Activated naive CD8-positive, alpha-beta T cell treated with anti-CD3 and anti-CD28 coated beads, Interleukin-2, amount 50 U/mL, for 16 hours (primary cell): ENCODE measurements at regions not wholly inside any gene's neighbourhood (a gene's known extent, or its start where the extent isn't known, plus 50 kb on each side); places are given as distances from the start of the nearest gene placed in this dataset.

ENCODE experiments used
- DNase-seq: peaks from one replicate; pipeline ENCODE4 v3.0.0-alpha.2; 2020; ENCODE audit warnings: low read depth, low spot score

DNA sequence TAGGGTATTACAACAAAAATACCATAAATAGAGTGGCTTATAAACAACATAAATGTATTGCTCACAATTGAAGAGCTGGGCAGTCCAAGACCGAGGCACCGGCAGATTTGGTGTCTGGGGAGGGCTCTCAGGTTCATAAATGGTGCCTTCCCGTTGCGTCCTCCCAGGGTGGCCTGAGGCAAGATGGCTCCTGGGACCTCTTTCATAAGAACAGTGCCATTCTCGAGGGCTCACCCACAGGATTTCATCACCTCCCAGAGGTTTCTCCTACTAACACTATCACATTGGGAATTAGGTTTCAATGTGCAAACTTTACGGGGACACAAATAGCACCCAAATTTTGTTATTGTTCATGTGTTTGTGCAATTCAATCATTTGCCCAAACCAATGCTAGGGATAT, 793.5 kb upstream of the HS6ST1 start:
- no peak for DNase-seq

DNA sequence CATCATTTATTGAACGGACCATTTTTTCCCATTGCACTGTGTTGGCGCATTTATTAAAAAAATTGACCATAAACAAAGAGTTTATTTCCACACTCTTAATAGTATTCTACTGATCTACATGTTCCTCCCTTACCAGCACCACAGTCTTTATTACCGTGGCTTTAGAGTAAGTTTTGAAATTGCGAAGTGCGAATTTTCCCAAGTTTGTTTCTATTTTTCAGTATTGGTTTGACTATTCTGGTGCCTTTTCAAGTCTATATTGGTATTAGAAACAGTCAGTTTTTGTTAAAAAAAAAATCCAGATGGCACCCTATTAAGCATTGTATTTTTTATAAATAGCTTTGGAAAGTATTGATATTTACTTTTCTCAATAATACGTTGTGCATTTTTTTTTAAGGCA, 795.1 kb upstream of the HS6ST1 start:
- no peak for DNase-seq

DNA sequence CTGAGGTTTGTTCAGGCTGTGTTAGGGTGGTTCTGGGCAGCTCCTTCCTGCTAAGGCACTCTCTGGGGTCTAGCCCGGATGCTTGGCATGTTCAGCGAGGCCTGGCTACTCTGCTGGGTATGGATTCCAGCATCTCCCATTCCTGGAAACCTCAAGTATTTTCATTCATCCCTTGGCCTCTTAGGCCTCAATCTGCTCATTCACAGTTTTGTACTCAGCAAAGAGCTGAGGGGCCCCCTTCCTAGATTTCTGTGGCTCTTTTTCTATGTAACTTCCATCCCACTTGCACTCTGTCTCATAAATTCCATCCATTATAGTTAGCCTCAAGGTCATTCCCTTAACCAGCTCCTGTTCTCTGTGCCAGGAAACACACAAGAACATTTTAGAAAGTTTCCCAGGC, 798.8 kb upstream of the HS6ST1 start:
- DNase-seq, result no peak

DNA sequence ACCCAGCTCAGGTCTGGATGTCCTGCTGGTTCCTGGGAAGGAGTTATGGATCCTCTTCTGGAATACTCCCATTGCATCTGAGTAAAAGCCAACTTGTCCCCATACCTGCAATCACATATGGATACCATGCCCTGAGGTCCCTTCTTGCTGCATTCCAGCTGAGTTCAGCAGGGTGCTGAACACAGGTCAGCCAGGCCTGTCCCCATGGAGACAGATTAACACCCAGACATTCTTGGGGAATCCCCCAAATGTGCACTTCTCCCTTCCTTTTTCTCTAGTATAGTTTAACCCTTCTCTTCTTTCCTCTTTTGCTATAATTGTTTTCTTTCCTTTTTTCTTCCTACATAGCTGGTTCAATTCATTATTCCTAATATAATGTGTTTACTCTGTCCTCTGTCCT, 799.6 kb upstream of the HS6ST1 start:
- no peak for DNase-seq

DNA sequence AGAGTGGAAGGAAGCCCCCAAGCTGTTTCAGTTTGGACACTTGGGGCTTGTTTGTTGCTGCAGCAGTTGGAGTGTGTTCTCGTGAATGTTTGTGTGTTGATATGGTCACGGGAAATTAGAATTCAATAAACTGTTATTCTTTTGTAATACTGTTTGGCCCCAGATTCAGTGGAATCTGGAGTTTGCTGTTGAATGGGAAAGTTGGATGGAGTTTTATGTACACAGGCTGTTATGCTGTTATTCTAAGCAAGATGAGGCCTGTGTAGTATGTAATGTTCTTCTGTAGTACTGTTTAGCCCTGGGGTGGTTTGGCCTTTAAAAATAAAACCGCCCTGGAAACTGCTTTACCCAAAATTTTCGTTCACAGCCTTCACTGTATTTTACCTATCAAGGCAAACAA, 810.4 kb upstream of the HS6ST1 start:
- no peak for DNase-seq

DNA sequence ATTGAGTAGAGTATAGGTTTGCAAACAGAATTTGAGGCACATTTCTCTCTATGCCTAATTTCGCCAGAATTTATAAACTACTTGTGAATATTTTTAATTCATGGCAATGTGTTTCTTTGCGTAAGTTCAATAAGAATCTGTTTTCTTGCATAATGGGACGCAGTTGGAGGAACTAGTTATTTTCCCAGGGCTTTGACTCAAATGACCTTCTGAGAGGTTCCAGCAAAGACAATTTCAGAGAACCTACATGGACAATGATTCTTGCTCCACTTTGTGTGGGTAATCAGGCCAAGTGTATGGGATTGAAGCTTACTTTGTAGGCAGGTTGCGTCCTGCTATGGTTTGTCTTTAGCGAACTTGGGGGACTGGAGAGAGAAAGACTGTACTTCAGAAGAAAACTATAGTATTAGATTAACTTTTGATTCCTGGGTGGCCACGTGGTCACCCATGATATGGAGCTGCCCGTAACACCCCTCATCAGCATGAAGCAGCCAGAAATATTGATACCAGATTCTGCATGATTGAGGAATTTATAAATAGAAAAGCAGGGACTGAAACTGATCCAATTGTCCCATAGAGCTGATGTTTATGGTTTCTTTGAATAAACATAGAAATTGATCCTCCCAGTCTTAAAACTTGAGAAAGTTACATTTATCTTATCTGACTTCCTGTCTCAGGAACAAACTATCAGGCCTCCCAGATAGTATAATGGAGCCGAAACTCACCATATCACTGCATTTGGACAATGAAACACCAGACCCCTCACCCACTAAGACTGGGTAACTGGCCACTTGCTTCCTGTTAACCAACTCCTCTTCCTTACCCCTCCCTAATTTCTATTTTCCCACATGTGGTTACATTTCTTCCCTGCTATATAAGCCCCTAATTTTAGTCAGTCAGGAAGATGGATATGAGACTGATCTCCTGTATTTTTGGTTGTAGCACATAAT, 815.3 kb upstream of the HS6ST1 start:
- no peak for DNase-seq

DNA sequence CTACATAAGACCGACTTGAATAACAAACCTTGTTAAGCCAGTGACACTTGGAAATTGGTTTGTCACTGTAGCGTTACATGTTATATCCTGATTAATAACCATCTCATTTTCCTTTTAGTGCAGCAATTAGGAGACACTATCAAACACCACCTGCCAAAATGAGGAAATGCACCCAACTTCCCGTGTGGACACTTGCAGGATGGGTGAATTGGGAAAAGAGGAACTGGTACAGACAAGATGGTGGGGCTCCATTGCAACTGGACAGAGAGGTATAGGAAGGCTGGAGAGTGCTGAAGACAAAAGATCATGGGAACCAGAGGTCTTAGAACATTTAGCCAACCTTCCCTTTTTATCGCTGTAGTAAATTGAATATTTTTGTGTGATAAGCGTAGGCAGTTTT, 816.3 kb upstream of the HS6ST1 start:
- DNase-seq, result no peak

DNA sequence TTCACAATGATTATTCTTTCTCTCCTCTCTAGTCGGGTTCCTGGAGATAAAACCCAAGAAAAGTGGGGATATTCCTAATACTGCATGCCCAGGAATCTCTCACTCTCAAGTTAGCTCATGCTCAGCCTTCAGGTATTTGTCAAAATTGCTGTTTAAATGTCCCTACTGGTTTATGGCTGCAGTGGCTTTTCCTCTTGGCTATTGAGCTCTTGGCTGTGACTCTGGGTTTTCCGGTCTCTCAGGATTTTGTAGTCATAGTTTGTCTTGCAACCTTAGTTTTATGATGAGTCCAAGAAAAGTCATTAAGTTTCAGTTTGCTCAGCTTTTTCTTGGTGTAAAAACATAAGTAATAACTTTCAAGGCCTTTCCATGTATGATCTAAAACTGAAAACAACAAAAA, 820.7 kb upstream of the HS6ST1 start:
- DNase-seq, result no peak

DNA sequence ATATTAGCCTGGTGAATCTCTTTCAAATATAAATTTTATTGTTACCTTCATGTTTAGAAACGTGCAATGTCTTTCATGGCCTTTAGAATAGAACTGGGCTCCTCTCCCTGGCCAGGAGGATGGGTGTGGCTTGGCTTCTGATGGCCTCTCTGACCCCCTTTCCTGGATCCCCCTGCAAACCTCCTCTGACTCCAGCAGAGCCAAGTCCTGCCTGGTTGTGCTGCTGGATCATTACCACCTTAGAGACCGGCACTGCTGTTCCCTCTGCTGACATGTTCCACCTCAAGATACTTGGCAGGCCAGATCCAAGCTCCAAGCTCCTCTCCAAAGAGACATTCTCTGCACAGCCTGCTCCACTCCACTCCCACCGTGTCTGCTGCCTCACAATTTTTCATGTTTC, 823.8 kb upstream of the HS6ST1 start:
- DNase-seq, result no peak

DNA sequence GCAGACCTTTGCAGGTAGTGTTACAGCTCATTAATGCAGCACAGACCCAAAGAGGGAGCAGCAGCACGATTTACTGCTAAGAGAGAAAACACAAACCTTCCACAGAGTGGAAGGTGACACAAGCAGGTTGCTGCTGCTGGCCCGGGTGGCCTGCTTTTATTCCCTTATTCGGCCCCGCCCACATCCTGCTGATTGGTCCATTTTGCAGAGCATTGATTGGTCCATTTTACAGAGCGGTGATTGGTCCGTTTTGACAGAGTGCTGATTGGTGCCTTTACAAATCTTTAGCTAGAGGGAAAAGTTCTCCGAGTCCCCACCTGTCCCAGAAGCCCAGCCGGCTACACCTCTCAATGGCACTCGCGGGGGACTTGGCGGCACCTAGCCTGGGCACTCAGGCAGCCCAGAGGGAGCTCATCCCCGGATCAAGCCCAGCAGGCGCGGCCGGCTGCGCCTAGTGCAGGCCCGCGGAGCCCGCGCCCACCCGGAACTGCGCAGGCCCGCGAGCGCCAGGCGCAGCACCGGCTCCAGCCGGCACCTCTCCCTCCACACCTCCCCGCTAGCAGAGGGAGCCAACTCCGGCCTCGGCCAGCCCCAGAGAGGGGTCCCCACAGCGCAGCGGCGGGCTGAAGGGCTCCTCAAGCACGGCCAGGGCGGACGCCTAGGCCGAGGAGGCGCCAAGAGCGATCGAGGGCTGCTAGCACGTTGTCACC, 825.6 kb upstream of the HS6ST1 start:
- DNase-seq, result no peak

DNA sequence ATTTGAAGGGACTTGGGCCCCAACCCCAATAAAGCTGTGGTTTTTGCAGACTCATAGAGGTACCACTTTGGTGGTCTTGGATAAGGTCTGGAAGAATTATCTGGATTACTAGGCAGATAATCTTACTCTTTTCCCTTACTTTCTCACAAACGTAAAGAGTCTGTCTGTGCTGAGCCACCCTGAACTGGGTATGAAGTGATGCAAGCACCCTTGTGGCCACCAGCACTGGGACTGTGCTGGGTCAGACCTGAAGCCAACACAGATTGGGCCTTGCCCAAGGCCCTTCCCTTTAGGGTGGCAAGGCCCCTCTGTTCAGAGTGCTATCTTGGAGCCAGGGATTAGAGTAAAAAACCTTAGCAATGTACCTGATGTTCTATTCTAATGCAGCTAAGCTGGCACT, 827.0 kb upstream of the RAB6C start:
- no peak for DNase-seq

DNA sequence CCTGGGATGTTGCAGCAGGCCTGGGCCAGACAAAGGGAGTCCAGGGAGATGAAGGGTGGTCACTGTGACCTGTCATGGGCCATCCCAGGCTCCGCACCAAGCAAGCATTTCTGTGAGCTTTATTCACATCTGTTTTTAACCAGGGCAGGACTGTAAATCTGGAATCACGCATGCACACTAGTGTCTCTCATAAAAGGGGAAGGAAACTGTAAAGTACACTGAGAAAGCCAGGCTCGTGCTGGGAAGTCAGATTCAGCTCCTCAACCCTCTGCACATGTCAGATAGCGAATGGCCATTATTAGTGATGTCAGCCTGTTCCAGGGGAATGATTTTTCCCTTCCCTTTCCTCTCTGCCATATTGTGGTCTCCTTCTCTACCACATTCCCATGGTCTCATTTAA, 818.6 kb upstream of the RAB6C start:
- DNase-seq, result no peak

DNA sequence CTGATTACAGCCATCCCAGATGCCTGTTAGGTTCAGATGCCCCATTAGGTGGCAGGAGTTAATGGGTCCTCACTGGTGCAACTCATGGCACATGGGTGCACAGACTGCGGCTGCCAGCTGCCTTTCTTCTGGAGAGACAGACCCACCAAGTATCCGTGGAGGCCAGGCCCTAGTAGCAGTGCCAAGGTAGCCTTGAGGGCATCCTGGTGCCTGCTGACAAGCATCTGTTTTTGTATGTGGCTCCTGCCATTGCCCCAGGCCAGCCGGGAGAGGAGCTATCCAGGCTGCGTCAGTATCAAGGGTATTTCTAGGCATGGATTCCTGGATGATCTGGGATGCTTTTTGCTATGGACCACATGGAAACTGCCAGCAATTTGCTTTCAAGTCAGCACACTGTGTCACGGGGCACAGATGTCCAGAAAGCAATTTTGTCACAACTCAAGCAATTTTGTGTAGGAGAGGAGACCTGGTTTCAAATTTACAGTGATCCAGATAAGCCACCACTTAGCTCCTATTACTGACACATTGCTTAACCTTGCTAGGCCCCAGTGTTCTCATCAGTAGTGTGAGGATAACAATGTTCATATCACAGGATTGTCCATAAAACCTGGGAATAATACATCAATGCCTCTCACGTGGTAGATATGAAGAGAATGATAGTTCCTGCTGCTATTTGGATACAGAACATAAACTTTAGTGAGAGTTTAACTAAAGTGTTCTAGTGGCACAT, 815.1 kb upstream of the RAB6C start:
- no peak for DNase-seq

DNA sequence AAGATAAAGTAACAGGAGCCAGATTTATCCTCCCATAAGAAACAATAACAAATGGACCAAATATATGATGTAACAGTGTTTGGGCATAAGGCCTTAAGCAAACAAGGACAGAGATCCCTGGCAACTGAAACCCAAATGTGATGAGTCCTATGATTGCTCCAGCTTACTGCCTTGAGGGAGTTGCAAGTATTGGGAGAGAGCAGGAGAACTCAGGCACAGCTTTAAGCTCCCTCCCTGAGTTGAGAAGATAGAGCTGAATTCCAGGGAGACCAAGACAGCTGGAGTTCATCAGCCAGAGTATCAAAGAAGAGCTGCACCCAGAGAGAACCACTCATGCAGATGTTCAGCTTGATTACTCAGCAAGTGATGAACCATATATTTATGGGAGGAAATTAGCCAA, 814.5 kb upstream of the RAB6C start:
- no peak for DNase-seq

DNA sequence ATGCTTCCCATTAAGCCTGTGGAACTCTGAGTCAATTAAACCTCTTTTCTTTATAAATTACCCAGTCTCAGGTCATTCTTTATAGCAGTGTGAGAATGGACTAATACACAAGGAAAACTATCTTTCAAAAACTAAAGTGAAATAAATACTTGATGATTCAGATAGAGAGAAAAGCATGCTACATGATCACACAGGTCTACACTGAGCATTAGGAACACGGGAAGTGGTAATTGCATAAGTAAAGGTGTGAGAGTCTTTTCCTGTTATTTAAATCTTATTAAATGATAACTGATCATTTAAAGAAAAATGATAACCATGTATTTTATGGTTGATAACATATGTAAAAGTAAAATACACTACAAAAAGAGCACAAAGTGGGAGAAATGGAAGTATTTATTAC, 812.0 kb upstream of the RAB6C start:
- DNase-seq, result no peak

DNA sequence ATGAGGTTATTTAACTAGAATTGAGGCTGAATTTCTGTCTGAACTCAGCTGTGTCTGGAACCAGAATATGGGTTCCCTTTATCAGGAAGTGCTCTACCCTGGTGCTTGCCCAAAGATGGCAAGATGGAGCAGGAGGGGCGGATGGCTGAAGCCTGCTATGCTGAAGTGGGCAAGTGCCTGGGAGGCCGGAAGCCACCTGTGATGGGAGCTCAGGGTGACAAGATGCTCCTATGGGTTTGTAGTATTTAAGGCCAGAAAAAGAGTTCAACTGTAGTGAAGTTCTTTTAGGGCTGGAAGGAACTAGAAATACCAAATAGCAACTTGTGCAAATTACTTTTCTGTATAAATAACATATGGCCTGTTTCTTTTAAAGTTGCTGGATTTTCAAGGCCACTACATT, 808.9 kb upstream of the RAB6C start:
- DNase-seq, result no peak

DNA sequence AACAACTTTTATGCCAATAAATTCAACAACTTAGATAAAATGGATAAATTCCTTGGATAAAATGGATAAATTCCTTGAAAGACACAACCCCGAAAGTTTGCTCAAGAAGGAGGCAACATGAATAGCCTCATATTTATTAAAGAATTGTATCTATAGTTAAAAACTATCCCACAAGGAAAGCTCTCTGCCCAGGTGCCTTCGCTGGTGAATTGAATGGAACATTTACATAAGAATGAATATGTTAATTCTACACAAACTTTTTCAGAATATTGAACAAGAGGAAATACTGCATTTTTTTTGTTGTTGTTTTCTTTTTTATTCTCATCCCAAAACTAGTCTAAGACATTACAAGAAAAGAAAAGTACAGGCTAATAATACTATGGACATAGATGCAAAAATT, 805.3 kb upstream of the RAB6C start:
- no peak for DNase-seq

DNA sequence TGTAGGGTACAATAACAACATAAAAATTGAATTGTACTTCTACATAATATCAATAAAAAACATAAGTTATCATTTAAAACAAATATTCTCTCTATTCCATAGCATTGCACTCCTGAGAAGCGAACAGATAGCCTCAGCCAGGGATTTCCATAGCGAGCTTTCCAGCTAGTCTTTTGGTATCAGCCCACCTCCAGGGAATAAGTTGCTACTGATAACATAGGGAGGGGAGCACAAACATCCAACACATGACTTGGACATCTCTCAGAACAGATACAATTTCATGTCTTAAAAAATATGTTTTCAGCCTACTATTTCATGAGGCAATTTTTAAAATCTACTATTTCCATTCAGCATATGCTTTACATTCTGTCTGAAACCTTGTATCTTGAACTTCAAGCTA, 804.4 kb upstream of the RAB6C start:
- no peak for DNase-seq

DNA sequence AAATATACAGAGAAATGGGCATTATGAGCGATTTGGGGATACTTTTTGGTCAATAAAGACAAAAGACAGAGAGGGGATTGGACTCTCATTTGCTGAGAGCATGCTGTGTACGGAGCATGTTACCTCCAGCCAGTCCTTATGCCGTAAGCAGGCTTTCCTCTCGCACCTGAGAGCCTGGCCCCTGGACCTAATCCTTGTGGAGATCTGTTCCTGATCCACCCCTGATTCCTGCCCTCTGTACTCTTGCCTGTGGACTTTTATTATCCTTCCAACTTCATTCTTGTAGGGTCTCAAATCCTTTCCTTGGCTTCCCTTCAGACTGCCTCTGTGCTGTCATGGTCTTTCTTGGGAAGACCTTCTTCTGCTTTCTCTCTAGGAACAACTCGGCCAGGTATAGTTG, 803.1 kb upstream of the RAB6C start:
- DNase-seq, result no peak

DNA sequence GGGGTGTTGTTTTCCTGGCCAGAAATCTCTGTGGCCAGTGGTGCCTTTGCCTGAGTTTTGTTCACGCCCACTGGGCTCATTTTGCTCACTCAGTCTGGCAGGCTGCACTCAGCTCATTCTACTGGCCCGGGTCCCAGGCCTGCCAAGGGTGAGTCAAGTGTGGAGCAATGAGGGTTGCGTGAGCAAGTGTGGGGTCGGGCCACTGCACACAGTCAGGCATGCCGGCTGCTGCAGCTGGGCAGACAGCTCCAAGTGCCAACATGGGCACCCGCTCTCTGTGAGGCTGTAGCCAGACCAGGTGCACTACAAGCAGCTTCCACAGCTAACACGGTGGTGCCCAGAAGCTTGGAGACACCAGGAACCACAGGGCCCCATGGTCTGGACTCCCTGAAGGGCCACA, 801.1 kb upstream of the RAB6C start:
- DNase-seq, result no peak

DNA sequence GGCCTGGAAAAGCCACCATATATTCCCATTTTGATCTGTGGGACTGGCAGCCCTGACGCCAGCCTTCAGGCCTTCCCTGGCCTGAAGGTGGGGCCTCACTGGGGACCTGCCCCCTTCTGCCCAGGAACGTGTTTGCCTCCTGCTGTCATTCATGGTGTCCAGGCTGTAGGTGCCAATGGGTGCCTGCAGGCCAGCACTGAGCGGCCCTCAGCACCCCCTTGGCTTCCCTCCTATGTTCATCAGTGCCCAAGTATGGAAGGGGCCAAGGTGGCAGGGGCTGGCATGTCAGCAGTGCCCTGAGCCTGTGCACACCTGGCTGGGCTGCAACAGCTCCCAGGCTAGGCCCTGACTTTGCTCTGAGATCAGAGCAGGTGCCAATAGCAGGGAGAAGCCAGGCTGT, 800.3 kb upstream of the RAB6C start:
- no peak for DNase-seq

DNA sequence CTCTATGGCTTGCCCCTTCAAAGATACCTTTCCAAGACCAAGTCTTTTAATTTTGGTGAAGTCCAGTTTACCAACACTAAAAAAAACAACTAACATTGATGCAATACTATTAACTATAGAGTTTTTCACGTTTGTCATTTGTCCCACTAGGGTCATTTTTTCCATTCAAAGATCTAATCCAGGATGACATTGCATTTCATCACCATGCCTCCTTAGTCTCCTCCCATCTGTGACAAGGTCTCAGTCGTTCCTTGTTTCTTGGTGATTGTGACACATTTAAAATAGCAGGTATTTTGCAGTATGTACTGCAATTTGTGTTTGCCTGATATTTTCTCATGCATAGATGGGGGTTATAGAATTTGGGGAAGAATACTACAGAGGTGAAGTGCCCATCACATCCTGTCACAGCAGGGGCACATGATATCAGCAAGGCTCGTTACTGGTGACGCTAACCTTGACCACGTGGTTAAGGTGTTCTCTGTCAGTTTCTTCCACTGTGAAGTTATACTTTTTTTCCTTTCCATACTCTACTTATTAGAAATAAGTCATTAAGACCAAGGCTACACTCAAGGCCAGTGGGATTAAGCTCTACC, 799.2 kb upstream of the RAB6C start:
- DNase-seq, result no peak
